Adrenal gland (tissue), 9 donors: ENCODE measurements at regions not wholly inside any gene's neighbourhood (a gene's known extent, or its start where the extent isn't known, plus 50 kb on each side); places are given as distances from the start of the nearest gene placed in this dataset.

ENCODE experiments used
- DNase-seq, 7 donors: peaks; one replicate each; pipeline ENCODE4 v3.0.0-alpha.2; 2019 to 2020
- H3K27ac ChIP-seq, 5 donors: fragments of 200-600 bp; sonication (generic) in 4 of 5; 1 replicate in 3 of 5; 2 replicates in 2 of 5; pipeline versions ENCODE4 v1.5.1 to v1.8.0; 2016 to 2020; ENCODE audit warnings: mild to moderate bottlenecking in 1 of 5
- H3K27me3 ChIP-seq: fragments of 200-600 bp; 2 replicates; pipeline ENCODE4 v1.8.0; 2021
- H3K36me3 ChIP-seq, 2 donors: fragments of 200-600 bp; replicated peaks in 1 of 2; 1 replicate in 1 of 2; 2 replicates in 1 of 2; pipeline versions ENCODE4 v1.5.1 to v1.8.0; 2018 to 2022
- H3K4me1 ChIP-seq, 2 donors: fragments of 200-600 bp; replicated peaks in 1 of 2; 1 replicate in 1 of 2; 2 replicates in 1 of 2; pipeline versions ENCODE4 v1.5.1 to v1.8.0; 2018 to 2021
- H3K4me3 ChIP-seq, 4 donors: fragments of 200-600 bp; sonication (generic) in 3 of 4; one replicate each; pipeline ENCODE4 v1.5.1; 2016 to 2018
- H3K9me3 ChIP-seq, 3 donors: fragments of 200-600 bp; sonication (generic) in 1 of 3; replicated peaks in 1 of 3; 1 replicate in 2 of 3; 2 replicates in 1 of 3; pipeline versions ENCODE4 v1.5.1 to v1.8.0; 2016 to 2021
- POLR2A ChIP-seq, 2 donors: fragments of 450-650 bp; IDR thresholded peaks; one replicate each; pipeline ENCODE4 v1.6.1; 2017; ENCODE audit warnings: antibody characterized with exemption in 2 of 2, mild to moderate bottlenecking in 2 of 2, moderate library complexity in 1 of 2
- WGBS, 4 donors: extraction: QIAGEN DNeasy Blood & Tissue Kit in 2 of 4; methylation state at CpG; one replicate each; pipeline versions ENCODE4 v1.1.5 to v1.1.7; 2013 to 2017; 5-methylcytosine and 5-hydroxymethylcytosine counted together
- intact Hi-C, 2 donors: fragments of 100-400 bp; cut with DNase I; formaldehyde crosslinking; loops; one replicate each; pipeline versions ENCODE4 v1.14.1 to v1.15.0; 2022 to 2023
- TF ChIP-seq, protein P1 (sequence below), 6 experiments: fragments of 450-650 bp in 4 of 6; fragments of 200-600 bp in 2 of 6; sonication (generic) in 1 of 6; IDR thresholded peaks; 1 replicate in 5 of 6; 2 replicates in 1 of 6; pipeline versions ENCODE4 v1.5.1 to v1.8.0; 2016 to 2021; ENCODE audit warnings: antibody characterized with exemption in 6 of 6, mild to moderate bottlenecking in 2 of 6, moderate library complexity in 1 of 6
- donor health status: healthy with polysubstance abuse.
- donor health status: Bipolar disorder and iron deficiency.
- donor health status: DM: yes; HTN: yes; CAD: no.
- donor health status: DM: no; HTN: no; CAD: no.
- donor health status: DM: no; HTN: no; CAD: no.

DNA sequence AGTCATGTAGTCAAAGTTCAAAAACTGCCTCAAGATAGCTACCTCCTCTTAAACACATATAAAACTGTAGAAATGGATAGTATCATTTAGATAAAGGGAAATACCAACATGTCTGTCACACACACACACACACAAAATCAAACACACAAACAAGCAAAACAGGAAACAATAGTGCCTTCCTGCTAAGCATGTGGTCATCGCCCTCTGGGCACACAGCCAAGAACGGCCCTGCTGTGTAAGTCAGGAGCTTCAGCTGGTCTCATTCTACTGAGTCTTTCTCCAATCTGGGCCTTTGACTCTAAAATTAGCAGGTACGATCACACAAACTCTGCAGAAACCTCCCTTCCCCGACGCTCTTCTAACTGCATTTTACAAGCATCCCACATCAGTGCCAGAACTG is 272.2 kb upstream of the CHRNA7 start:
- no peaks in the 10 kb centered on the region for H3K36me3 ChIP-seq
- TF ChIP-seq POLR2A (IDR thresholded peaks at IDR 0.05): no peak
- TF ChIP-seq, protein P1, sequence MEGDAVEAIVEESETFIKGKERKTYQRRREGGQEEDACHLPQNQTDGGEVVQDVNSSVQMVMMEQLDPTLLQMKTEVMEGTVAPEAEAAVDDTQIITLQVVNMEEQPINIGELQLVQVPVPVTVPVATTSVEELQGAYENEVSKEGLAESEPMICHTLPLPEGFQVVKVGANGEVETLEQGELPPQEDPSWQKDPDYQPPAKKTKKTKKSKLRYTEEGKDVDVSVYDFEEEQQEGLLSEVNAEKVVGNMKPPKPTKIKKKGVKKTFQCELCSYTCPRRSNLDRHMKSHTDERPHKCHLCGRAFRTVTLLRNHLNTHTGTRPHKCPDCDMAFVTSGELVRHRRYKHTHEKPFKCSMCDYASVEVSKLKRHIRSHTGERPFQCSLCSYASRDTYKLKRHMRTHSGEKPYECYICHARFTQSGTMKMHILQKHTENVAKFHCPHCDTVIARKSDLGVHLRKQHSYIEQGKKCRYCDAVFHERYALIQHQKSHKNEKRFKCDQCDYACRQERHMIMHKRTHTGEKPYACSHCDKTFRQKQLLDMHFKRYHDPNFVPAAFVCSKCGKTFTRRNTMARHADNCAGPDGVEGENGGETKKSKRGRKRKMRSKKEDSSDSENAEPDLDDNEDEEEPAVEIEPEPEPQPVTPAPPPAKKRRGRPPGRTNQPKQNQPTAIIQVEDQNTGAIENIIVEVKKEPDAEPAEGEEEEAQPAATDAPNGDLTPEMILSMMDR (IDR thresholded peaks at IDR 0.05): no peak
- no peaks in the 10 kb centered on the region for H3K9me3 ChIP-seq
- intact Hi-C loops: no loop called here
- DNase-seq: peak; percentile 51 to 82 (median 75)
- H3K27me3 ChIP-seq: no peaks in the 10 kb centered on the region
- WGBS, 4 donors: 46 to 56% (median 53%) methylated on average over 5 of the region's 5 CpGs
- no peak overlapping the region for H3K27ac ChIP-seq
- no peak overlapping the region for H3K4me3 ChIP-seq
- no peaks in the 10 kb centered on the region for H3K4me1 ChIP-seq

DNA sequence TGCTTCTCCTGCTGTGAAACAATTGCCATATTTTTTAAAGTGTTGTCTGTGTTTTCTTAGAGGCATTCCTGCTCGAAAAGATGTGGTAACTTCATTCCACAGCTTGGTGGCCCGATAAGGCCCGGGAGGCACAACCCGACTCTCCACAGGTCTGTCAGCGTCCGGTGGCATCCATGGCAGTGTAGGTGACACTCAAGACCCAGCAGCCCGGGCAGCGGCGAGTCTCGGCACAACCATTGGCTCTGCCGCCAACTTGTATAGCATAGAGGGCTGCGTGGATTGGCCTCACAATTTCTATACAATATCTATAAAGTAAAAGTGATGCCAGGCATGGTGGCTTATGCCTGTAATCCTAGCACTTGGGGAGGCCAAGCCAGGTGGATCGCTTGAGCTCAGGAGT is 262.3 kb upstream of the CHRNA7 start:
- no peaks in the 10 kb centered on the region for H3K27me3 ChIP-seq
- no peak overlapping the region for H3K4me3 ChIP-seq
- DNase-seq: no peak
- H3K36me3 ChIP-seq: no peaks in the 10 kb centered on the region
- H3K27ac ChIP-seq: no peak overlapping the region
- intact Hi-C loops: no loop called here
- TF ChIP-seq, protein P1 (IDR thresholded peaks at IDR 0.05): no peak
- no peak for TF ChIP-seq POLR2A (IDR thresholded peaks at IDR 0.05)
- whole genome bisulfite sequencing, 4 donors: 81 to 95% (median 91%) methylated on average over 10 to 13 of the region's 13 CpGs
- peaks cover 0 to 4% of the 10 kb centered on the region in 2 donors for H3K4me1 ChIP-seq
- no peaks in the 10 kb centered on the region for H3K9me3 ChIP-seq

DNA sequence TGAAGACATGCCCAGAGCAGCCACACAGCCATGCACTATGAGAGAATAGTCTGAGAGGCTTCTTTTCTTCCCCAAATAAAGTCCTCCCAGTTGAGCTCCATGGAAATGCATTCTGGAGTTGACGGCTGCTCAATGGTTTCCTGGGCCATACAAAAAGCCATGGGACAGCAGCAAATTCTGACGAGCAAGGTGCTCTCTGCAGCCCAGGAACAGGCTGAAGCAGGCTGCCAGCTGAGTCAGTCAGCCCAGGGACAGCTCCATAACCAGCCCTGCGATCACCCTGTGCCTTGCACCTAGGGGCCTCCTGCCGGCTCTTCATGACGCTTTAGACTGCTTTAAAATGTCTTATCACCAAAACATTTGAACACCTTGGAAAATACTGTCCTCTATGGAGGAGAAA is 256.3 kb upstream of the CHRNA7 start:
- DNase-seq: no peak
- TF ChIP-seq, protein P1 (IDR thresholded peaks at IDR 0.05): no peak
- TF ChIP-seq POLR2A (IDR thresholded peaks at IDR 0.05): no peak
- no peak overlapping the region for H3K27ac ChIP-seq
- no peaks in the 10 kb centered on the region for H3K9me3 ChIP-seq
- 39 to 56% (median 48%) methylated on average over 4 to 5 of the region's 5 CpGs for whole genome bisulfite sequencing, 4 donors
- no peaks in the 10 kb centered on the region for H3K36me3 ChIP-seq
- no peak overlapping the region for H3K4me3 ChIP-seq
- intact Hi-C loops: no loop called here
- H3K27me3 ChIP-seq: no peaks in the 10 kb centered on the region
- no peaks in the 10 kb centered on the region for H3K4me1 ChIP-seq

DNA sequence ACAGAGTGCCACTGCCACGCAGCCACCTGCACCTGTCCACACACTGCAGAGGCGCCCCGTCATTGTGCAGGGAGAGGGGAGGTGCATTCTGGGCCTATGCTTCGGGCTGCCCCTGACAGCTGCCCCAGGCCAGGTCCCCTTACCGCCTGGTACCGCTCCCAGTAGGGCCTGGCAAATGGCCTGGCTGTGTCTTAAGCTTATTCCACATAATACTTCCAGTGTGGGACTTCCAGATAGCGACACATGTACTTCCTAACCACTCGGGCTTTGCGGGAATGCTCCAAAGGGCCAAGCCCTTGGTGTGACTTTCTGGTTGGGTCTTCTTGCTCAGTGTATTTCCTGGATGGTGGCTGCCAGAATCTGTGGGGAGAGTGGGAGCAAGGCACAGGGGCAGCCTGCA is 254.3 kb upstream of the CHRNA7 start:
- intact Hi-C loops: no loop called here
- no peak for DNase-seq
- Histone ChIP-seq H3K4me1 (no peaks in the 10 kb centered on the region), H3K9me3 (no peaks in the 10 kb centered on the region), H3K27me3 (no peaks in the 10 kb centered on the region), H3K4me3 (no peak overlapping the region), H3K27ac (no peak overlapping the region), H3K36me3 (no peaks in the 10 kb centered on the region)
- TF ChIP-seq POLR2A (IDR thresholded peaks at IDR 0.05): no peak
- TF ChIP-seq, protein P1 (IDR thresholded peaks at IDR 0.05): no peak
- WGBS, 4 donors: 69 to 90% (median 72%) methylated on average over 6 to 9 of the region's 9 CpGs
